Activated T-helper 1 cell treated with anti-CD3 and anti-CD28 coated beads, Interleukin-12 subunit alpha, Interleukin-12 subunit beta, Interleukin-2, Interleukin-4 antibody, amounts not matched to agents 30 ng/mL and 10 ng/mL and 1 ng/mL, durations not matched to agents 14 hours and 24 hours and 36 hours (primary cell): ENCODE measurements at regions not wholly inside any gene's neighbourhood (a gene's known extent, or its start where the extent isn't known, plus 50 kb on each side); places are given as distances from the start of the nearest gene placed in this dataset.

Experiments
- DNase-seq: peaks from one replicate; pipeline ENCODE4 v3.0.0; 2021; ENCODE audit warnings: low spot score
- H3K27ac Mint-ChIP-seq: one replicate; pipeline ENCODE4 v1.8.0; 2021; ENCODE audit warnings: mild to moderate bottlenecking, mixed read lengths
- H3K27me3 Mint-ChIP-seq: one replicate; pipeline ENCODE4 v1.8.0; 2022; ENCODE audit warnings: mild to moderate bottlenecking, moderate library complexity, mixed read lengths; ENCODE audit not compliant: insufficient read depth
- H3K36me3 Mint-ChIP-seq: one replicate; pipeline ENCODE4 v1.8.0; 2021; ENCODE audit warnings: low read depth, mixed read lengths
- H3K4me1 Mint-ChIP-seq: one replicate; pipeline ENCODE4 v1.8.0; 2021; ENCODE audit warnings: low read depth, mixed read lengths
- H3K4me3 Mint-ChIP-seq: one replicate; pipeline ENCODE4 v1.8.0; 2021; ENCODE audit warnings: mild to moderate bottlenecking, moderate library complexity, mixed read lengths
- H3K9me3 Mint-ChIP-seq: one replicate; pipeline ENCODE4 v1.8.0; 2021; ENCODE audit warnings: mixed read lengths
- intact Hi-C: fragments of 100-400 bp; cut with micrococcal nuclease; formaldehyde crosslinking; loops from one replicate; pipeline ENCODE4 v1.15.1; 2024

- no peak for DNase-seq
- Mint-ChIP-seq H3K27me3 (no peaks in the 10 kb centered on the region), H3K9me3 (no peaks in the 10 kb centered on the region), H3K4me1 (no peaks in the 10 kb centered on the region), H3K36me3 (no peaks in the 10 kb centered on the region), H3K4me3 (no peak overlapping the region), H3K27ac (no peak overlapping the region)
- intact Hi-C loops: no loop called here
Observed at GRCh38 chr7:38051311-38051710, 126.7 kb upstream of the STARD3NL start.

DNA sequence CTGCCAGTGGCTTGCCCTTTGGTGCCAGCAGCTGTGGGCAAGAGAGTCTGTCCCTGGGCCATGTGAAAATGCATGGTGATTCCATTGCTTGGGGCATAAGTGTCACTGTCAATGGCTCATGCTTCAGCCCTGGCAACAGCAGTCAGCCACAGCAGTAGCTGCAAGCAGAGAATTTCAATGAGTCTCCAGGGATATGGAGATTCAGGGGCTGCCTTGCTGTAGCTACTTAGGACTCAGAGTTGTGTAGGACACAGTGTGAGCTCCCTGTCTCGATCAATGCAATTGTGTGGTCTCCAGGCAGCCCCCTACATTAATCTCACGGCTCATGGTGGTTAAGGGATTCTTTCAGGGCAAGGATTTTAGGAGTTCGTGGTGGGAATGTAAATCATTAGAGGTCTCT, 126.3 kb upstream of the STARD3NL start:
- H3K4me3 Mint-ChIP-seq: no peak overlapping the region

GRCh38 chr7:38052786-38053185, 125.3 kb upstream of the STARD3NL start:
- DNase-seq: no peak
- H3K4me1 Mint-ChIP-seq: no peaks in the 10 kb centered on the region
- H3K4me3 Mint-ChIP-seq: no peak overlapping the region
- no peaks in the 10 kb centered on the region for H3K27me3 Mint-ChIP-seq
- intact Hi-C loops: no loop called here
- no peaks in the 10 kb centered on the region for H3K9me3 Mint-ChIP-seq
- no peak overlapping the region for H3K27ac Mint-ChIP-seq
- no peaks in the 10 kb centered on the region for H3K36me3 Mint-ChIP-seq

More for the DNA sequence above, 126.3 kb upstream of the STARD3NL start:
- Mint-ChIP-seq H3K36me3 (no peaks in the 10 kb centered on the region), H3K27me3 (no peaks in the 10 kb centered on the region), H3K9me3 (no peaks in the 10 kb centered on the region), H3K27ac (no peak overlapping the region), H3K4me1 (no peaks in the 10 kb centered on the region)
- no peak for DNase-seq
- intact Hi-C loops: no loop called here

DNA sequence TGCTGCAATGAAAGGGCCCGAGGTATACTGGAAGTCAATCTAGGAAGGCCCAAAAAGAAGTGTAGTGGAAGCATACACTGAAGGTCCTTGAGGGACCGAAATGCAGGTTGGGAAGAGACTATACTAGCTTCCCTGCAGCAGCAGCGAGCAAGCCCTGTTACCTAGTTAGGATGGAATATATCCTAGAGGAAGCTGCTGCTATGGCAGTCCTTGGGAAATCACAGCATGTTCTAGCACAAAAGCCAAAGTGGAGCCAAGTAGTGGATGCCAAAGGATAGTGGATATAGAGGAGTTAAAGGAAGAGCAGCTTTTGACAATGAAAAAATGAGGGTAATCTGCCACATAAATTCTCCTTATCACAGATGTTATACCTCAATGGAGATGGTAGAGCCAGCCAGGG, 123.8 kb upstream of the STARD3NL start:
- no peak overlapping the region for H3K4me3 Mint-ChIP-seq
- H3K27ac Mint-ChIP-seq: no peak overlapping the region
- H3K27me3 Mint-ChIP-seq: no peaks in the 10 kb centered on the region
- no peaks in the 10 kb centered on the region for H3K4me1 Mint-ChIP-seq
- no peak for DNase-seq
- H3K9me3 Mint-ChIP-seq: no peaks in the 10 kb centered on the region
- intact Hi-C loops: no loop called here
- no peaks in the 10 kb centered on the region for H3K36me3 Mint-ChIP-seq

DNA sequence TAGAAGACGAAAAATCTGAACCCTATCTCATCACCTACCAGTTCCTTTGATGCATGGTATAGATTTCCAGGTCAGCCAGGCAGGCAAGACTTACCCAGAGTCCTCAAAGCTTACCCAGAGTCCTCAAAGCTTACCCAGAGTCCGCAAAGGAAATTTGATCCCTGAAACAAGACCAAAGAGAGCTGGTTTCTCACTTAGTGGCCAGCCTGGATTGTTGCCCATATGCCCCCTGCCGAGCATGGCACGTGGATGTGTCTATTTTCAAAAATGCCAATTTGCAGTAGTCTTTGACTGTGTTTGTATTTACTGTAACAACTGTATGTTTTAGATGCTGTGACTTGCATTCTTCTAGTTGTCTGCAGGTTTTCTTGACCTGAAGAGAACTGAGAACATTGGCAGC, 120.2 kb upstream of the STARD3NL start:
- DNase-seq: no peak
- Mint-ChIP-seq H3K4me1 (no peaks in the 10 kb centered on the region), H3K4me3 (no peak overlapping the region), H3K27me3 (no peaks in the 10 kb centered on the region), H3K9me3 (no peaks in the 10 kb centered on the region), H3K27ac (no peak overlapping the region), H3K36me3 (no peaks in the 10 kb centered on the region)
- intact Hi-C loops: no loop called here

- Mint-ChIP-seq H3K36me3 (no peaks in the 10 kb centered on the region), H3K4me1 (no peaks in the 10 kb centered on the region), H3K27me3 (no peaks in the 10 kb centered on the region), H3K9me3 (no peaks in the 10 kb centered on the region), H3K27ac (no peak overlapping the region), H3K4me3 (no peak overlapping the region)
- DNase-seq: no peak
- intact Hi-C loops: no loop called here
Observed at GRCh38 chr7:38060116-38060515, 117.9 kb upstream of the STARD3NL start.

- no peaks in the 10 kb centered on the region for H3K4me1 Mint-ChIP-seq
- no peak for DNase-seq
- H3K9me3 Mint-ChIP-seq: no peaks in the 10 kb centered on the region
- no peak overlapping the region for H3K4me3 Mint-ChIP-seq
- no peaks in the 10 kb centered on the region for H3K27me3 Mint-ChIP-seq
- intact Hi-C loops: no loop called here
- no peak overlapping the region for H3K27ac Mint-ChIP-seq
- H3K36me3 Mint-ChIP-seq: no peaks in the 10 kb centered on the region
Observed at GRCh38 chr7:38060637-38061036, 117.4 kb upstream of the STARD3NL start.

DNA sequence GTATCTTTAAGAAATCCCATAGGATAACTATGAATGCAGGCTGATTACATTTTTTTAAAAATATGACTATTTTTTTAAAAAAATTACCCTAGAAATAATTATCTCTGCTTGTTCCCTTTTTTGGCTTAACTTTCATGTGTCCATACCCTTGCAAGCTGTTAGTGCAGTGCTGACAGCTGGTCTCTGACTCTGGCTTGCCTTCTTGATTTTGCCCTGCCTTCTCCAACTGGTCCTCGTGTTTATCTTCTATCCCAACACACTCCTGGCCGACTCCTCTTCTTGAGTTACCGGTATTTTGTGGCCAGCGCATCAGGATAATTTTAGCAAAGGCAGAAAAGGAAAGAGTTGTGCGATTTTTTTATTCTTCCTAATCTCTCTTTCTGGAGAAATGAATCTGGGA, 111.7 kb upstream of the STARD3NL start:
- Mint-ChIP-seq H3K36me3 (no peaks in the 10 kb centered on the region), H3K4me1 (no peaks in the 10 kb centered on the region), H3K9me3 (no peaks in the 10 kb centered on the region), H3K27ac (no peak overlapping the region), H3K4me3 (no peak overlapping the region), H3K27me3 (peaks cover 4% of the 10 kb centered on the region)
- intact Hi-C loops: no loop called here
- no peak for DNase-seq

DNA sequence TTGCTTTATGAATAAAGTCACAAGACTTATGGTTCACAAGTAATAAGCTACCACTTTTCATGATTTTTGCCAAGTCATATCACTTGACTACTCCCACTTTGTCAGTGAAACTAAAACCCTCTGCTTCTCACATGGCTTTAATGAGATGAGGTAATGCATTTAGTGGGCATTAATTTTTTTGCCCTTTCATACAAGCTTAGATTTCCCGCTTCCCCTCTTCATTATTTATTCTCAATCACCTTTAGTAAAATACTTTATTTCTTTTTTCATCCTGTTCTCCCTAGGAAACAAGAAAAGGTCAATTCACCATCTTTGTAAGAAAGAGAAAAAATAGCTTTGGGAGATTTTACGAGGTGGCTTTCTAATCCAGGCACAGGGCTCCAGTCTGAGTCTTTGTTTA, 109.6 kb upstream of the STARD3NL start:
- DNase-seq: no peak
- no peaks in the 10 kb centered on the region for H3K9me3 Mint-ChIP-seq
- H3K4me3 Mint-ChIP-seq: no peak overlapping the region
- H3K4me1 Mint-ChIP-seq: no peaks in the 10 kb centered on the region
- H3K27me3 Mint-ChIP-seq: peaks cover 8% of the 10 kb centered on the region
- no peaks in the 10 kb centered on the region for H3K36me3 Mint-ChIP-seq
- intact Hi-C loops: no loop called here
- no peak overlapping the region for H3K27ac Mint-ChIP-seq

DNA sequence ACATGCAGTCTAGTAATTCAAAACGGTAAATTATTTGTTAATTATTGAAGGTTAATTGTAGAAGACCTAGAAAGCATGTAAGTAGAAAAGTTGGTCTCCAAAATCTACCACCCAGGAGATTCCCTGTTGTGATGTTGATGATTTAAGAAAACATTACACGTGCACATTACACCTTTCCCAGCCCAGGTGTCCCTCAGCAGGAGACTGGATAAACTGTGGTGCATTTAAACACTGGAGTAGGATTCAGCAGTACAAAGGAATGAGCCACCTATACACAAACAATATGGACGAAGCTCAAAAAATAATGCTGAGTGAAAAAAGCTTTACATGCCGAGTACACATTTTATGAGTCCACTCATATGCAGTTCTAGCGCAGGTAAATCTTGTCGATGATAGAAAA, 109.0 kb upstream of the STARD3NL start:
- DNase-seq: no peak
- no peaks in the 10 kb centered on the region for H3K36me3 Mint-ChIP-seq
- no peak overlapping the region for H3K4me3 Mint-ChIP-seq
- no peak overlapping the region for H3K27ac Mint-ChIP-seq
- peaks cover 8% of the 10 kb centered on the region for H3K27me3 Mint-ChIP-seq
- no peaks in the 10 kb centered on the region for H3K9me3 Mint-ChIP-seq
- intact Hi-C loops: no loop called here
- no peaks in the 10 kb centered on the region for H3K4me1 Mint-ChIP-seq

GRCh38 chr7:38070718-38071117, 107.3 kb upstream of the STARD3NL start:
- Mint-ChIP-seq H3K27ac (no peak overlapping the region), H3K27me3 (peaks cover 14% of the 10 kb centered on the region), H3K4me1 (no peaks in the 10 kb centered on the region), H3K4me3 (no peak overlapping the region), H3K36me3 (no peaks in the 10 kb centered on the region), H3K9me3 (no peaks in the 10 kb centered on the region)
- no peak for DNase-seq
- intact Hi-C loops: no loop called here

- no peaks in the 10 kb centered on the region for H3K36me3 Mint-ChIP-seq
- no peak overlapping the region for H3K27ac Mint-ChIP-seq
- no peaks in the 10 kb centered on the region for H3K9me3 Mint-ChIP-seq
- no peaks in the 10 kb centered on the region for H3K4me1 Mint-ChIP-seq
- DNase-seq: no peak
- peaks cover 11% of the 10 kb centered on the region for H3K27me3 Mint-ChIP-seq
- H3K4me3 Mint-ChIP-seq: no peak overlapping the region
- intact Hi-C loops: no loop called here
Observed at GRCh38 chr7:38086857-38087256, 91.2 kb upstream of the STARD3NL start.

DNA sequence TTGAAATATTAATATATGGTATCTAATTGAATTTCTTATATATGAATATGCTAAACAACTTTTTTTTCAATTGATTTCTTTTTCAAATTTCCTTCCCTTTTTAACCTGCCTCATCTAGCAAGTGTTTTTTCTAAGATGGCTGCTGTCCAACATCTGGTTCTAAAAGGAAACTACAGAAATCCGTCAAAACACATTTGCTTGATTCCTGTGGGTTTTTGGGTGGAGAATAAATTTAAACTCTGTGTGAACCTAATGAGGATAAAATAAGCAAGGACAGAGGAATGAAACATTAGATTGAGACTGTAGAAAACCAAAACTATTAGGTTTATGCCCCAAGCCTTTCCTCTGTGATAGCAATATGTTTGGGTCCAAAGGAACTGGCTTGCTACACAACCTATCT, 75.5 kb upstream of the STARD3NL start:
- Mint-ChIP-seq H3K4me3 (no peak overlapping the region), H3K4me1 (no peaks in the 10 kb centered on the region), H3K9me3 (peaks cover 15% of the 10 kb centered on the region), H3K36me3 (no peaks in the 10 kb centered on the region), H3K27me3 (peaks cover 28% of the 10 kb centered on the region), H3K27ac (no peak overlapping the region)
- intact Hi-C loops: no loop called here
- no peak for DNase-seq

DNA sequence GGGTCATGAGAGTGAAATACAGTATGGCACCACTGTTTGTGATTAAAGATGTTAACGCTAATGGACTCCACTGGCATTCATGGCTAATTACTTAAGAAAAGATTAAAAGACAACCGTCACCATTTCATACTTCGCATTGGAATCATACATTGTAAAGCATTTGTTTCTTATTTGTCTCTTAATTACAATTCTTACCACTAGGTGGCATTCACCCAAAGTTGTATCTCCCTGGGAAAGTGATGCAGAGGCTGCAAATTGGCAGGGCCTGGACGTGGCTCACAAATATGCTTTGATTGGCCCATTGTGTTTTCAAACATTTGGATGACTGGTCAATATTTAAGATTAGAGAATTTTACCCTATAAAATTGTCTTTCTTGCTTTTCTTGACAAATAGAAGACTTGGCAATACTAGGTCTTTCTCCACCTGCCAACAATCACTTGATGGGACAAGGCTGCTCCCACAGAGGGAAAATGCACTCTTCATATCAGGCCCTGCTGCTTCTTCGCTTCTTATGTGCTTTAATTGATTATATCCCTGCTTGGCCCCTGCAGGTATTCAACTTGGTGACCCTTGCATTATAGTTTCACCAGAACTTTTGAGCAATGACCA, 72.1 kb upstream of the STARD3NL start:
- DNase-seq: no peak
- H3K36me3 Mint-ChIP-seq: no peaks in the 10 kb centered on the region
- H3K9me3 Mint-ChIP-seq: no peaks in the 10 kb centered on the region
- peaks cover 39% of the 10 kb centered on the region for H3K27me3 Mint-ChIP-seq
- intact Hi-C loops: loop anchor here (1.0 to 5.0 kb wide), 4 partner anchors 71 to 556 kb away; partner anchors contain the start of gene STARD3NL
- H3K4me3 Mint-ChIP-seq: no peak overlapping the region
- no peak overlapping the region for H3K27ac Mint-ChIP-seq
- H3K4me1 Mint-ChIP-seq: no peaks in the 10 kb centered on the region
